Transverse colon (tissue), 3 donors: ENCODE measurements at regions not wholly inside any gene's neighbourhood (a gene's known extent, or its start where the extent isn't known, plus 50 kb on each side); places are given as distances from the start of the nearest gene placed in this dataset.

Source experiments
- CTCF ChIP-seq, 5 experiments: fragments of 200-600 bp in 3 of 5; fragments of 450-650 bp in 2 of 5; sonication (generic) in 3 of 5; IDR thresholded peaks; 1 replicate in 2 of 5; 2 replicates in 3 of 5; pipeline ENCODE4 v1.5.1; 2016 to 2017; ENCODE audit warnings: antibody characterized with exemption in 5 of 5, inconsistent platforms in 3 of 5, mild to moderate bottlenecking in 2 of 5, moderate library complexity in 1 of 5
- POLR2A ChIP-seq: fragments of 450-650 bp; IDR thresholded peaks from one replicate; pipeline ENCODE4 v1.6.1; 2016; ENCODE audit warnings: antibody characterized with exemption, mild to moderate bottlenecking, moderate library complexity

- TF ChIP-seq POLR2A, result no peak
- no peak for TF ChIP-seq CTCF (IDR thresholded peaks at IDR 0.05)
Observed at GRCh38 chr13:63408331-63409189, 1992.9 kb upstream of the PCDH20 start.
